GM23248 (cell line): ENCODE measurements at regions not wholly inside any gene's neighbourhood (a gene's known extent, or its start where the extent isn't known, plus 50 kb on each side); places are given as distances from the start of the nearest gene placed in this dataset.

Source experiments
- EZH2 ChIP-seq: fragments of 200-600 bp; sonication (generic); IDR thresholded peaks from 2 replicates; pipeline ENCODE4 v1.6.1; 2018; ENCODE audit warnings: antibody characterized with exemption, mild to moderate bottlenecking; ENCODE audit not compliant: insufficient read depth, poor library complexity, severe bottlenecking
- EZH2phosphoT487 ChIP-seq: fragments of 200-600 bp; sonication (generic); IDR thresholded peaks from 2 replicates; pipeline ENCODE4 v1.6.1; 2018; ENCODE audit warnings: antibody characterized with exemption, moderate library complexity, mild to moderate bottlenecking, low read depth; ENCODE audit not compliant: insufficient read depth

GRCh38 chr11:22441831-22442230 is 103.7 kb downstream of the SLC17A6 start:
- no peak for TF ChIP-seq EZH2
- no peak for TF ChIP-seq EZH2phosphoT487
